ENCODE measurements at regions not wholly inside any gene's neighbourhood (a gene's known extent, or its start where the extent isn't known, plus 50 kb on each side); places are given as distances from the start of the nearest gene placed in this dataset.

- Histone ChIP-seq H3K4me3 (ENCODE audit: low read length in 3 of 3) (no peak overlapping the region), H3K27ac (ENCODE audit: low read depth in 2 of 2, low read length in 2 of 2) (no peak overlapping the region), H3K27me3 (ENCODE audit: control insufficient read depth, insufficient read depth, low read length) (no peaks in the 10 kb centered on the region), H3K36me3 (ENCODE audit: control insufficient read depth in 2 of 3, insufficient read depth in 3 of 3, low read length in 3 of 3) (no peaks in the 10 kb centered on the region), H3K4me1 (ENCODE audit: control insufficient read depth in 2 of 3, insufficient read depth in 2 of 3, low read depth in 1 of 3, low read length in 3 of 3) (no peaks in the 10 kb centered on the region), H3K9me3 (ENCODE audit: control insufficient read depth in 2 of 3, insufficient read depth in 1 of 3, low read length in 3 of 3) (no peaks in the 10 kb centered on the region), H3K9ac (ENCODE audit: low read length in 3 of 3) (no peak overlapping the region)
- TF ChIP-seq CTCF (IDR thresholded peaks at IDR 0.05; ENCODE audit: borderline replicate concordance, extremely low read depth, insufficient read depth), result no peak
- no peak for DNase-seq
- no peak for FAIRE-seq
- intact Hi-C loops (cut with DNase I), result no loop called here
Measured at GRCh38 chr1:170271430-170272161, 125.8 kb downstream of the NTMT2 start.

GRCh38 chr1:170273291-170274130 lies 127.8 kb downstream of the NTMT2 start:
- Histone ChIP-seq H3K9me3 (ENCODE audit: control insufficient read depth in 2 of 3, insufficient read depth in 1 of 3, low read length in 3 of 3) (no peaks in the 10 kb centered on the region), H3K27ac (ENCODE audit: low read depth in 2 of 2, low read length in 2 of 2) (no peak overlapping the region), H3K9ac (ENCODE audit: low read length in 3 of 3) (no peak overlapping the region), H3K4me3 (ENCODE audit: low read length in 3 of 3) (no peak overlapping the region), H3K36me3 (ENCODE audit: control insufficient read depth in 2 of 3, insufficient read depth in 3 of 3, low read length in 3 of 3) (no peaks in the 10 kb centered on the region), H3K27me3 (ENCODE audit: control insufficient read depth, insufficient read depth, low read length) (no peaks in the 10 kb centered on the region), H3K4me1 (ENCODE audit: control insufficient read depth in 2 of 3, insufficient read depth in 2 of 3, low read depth in 1 of 3, low read length in 3 of 3) (no peaks in the 10 kb centered on the region)
- no peak for FAIRE-seq
- TF ChIP-seq CTCF (IDR thresholded peaks at IDR 0.05; ENCODE audit: borderline replicate concordance, extremely low read depth, insufficient read depth), result no peak
- DNase-seq, result no peak
- intact Hi-C loops (cut with DNase I), result no loop called here

GRCh38 chr1:170274131-170274501 lies 128.4 kb downstream of the NTMT2 start:
- FAIRE-seq, result no peak
- H3K4me3 ChIP-seq (ENCODE audit: low read length in 3 of 3), result no peak overlapping the region
- no peaks in the 10 kb centered on the region for H3K4me1 ChIP-seq (ENCODE audit: control insufficient read depth in 2 of 3, insufficient read depth in 2 of 3, low read depth in 1 of 3, low read length in 3 of 3)
- intact Hi-C loops (cut with DNase I), result no loop called here
- H3K9me3 ChIP-seq (ENCODE audit: control insufficient read depth in 2 of 3, insufficient read depth in 1 of 3, low read length in 3 of 3), result no peaks in the 10 kb centered on the region
- TF ChIP-seq CTCF (IDR thresholded peaks at IDR 0.05; ENCODE audit: borderline replicate concordance, extremely low read depth, insufficient read depth), result no peak
- H3K36me3 ChIP-seq (ENCODE audit: control insufficient read depth in 2 of 3, insufficient read depth in 3 of 3, low read length in 3 of 3), result no peaks in the 10 kb centered on the region
- no peak overlapping the region for H3K27ac ChIP-seq (ENCODE audit: low read depth in 2 of 2, low read length in 2 of 2)
- no peaks in the 10 kb centered on the region for H3K27me3 ChIP-seq (ENCODE audit: control insufficient read depth, insufficient read depth, low read length)
- no peak overlapping the region for H3K9ac ChIP-seq (ENCODE audit: low read length in 3 of 3)
- DNase-seq, result no peak

Measured in kidney (tissue), 13 donors.